HG02571 (cell line): ENCODE measurements at regions not wholly inside any gene's neighbourhood (a gene's known extent, or its start where the extent isn't known, plus 50 kb on each side); places are given as distances from the start of the nearest gene placed in this dataset.
"Not testable (repeated sequence)": the region's sequence is repeated elsewhere in the genome, so short reads cannot be mapped to it uniquely, and the experiment has no call there.

Experiments used
- ATAC-seq: cut with Tn5 transposase; IDR thresholded peaks from one replicate; pipeline ENCODE4 v1.9.1; 2021; ENCODE audit warnings: mild to moderate bottlenecking, moderate library complexity; ENCODE audit not compliant: unreplicated experiment

DNA sequence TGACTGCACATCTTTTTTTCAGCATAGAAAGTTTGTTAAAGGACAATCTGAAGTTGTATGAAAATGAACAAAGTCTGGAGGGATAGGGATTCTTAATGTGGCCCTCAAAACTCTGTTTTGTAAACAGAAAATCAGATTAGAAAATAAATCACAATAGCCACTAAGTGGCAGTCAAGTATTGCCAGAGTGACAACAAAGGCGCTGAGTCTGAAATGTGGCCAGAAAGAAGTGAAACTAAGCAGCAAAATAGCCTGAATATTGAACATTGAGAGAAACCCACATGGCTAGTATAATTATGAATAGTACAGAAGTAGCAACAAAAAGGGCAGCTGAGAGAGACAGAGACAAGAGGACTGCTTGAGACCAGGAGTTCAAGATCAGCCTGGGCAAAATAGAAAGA lies 81.1 kb upstream of the CT45A1 start:
- no peak for ATAC-seq

DNA sequence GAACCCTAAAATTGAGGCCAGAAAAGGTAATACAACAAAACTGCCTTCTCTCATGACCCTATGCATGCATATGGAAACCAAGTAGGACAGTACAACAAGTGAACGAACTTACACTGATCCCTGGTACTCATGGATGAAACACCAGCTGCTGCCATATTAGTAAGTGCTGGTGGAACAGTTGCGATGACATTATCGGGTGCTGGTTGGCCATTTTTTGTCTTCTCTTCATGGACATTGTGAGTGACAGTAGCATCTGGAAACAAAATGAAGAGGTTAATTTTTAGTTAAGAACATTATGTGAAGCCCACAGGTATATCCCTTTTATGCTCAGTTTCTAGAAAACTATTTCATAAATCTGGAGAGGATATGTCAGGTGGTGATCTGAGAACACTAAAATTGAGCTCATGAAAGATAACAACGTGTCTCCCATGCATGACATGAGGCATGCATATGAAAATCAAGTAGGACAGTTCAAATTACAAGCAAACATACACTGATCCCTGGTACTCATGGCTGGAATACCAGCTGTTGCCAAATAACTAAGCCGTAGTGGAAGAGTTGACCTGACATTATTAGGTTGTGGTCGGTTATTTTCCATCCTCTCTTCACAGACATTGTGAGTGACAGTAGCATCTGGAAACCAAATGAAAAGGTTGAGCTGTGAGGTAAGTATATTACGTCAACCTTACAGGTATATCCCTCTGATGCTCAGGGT lies 74.2 kb upstream of the CT45A1 start:
- ATAC-seq: no peak

DNA sequence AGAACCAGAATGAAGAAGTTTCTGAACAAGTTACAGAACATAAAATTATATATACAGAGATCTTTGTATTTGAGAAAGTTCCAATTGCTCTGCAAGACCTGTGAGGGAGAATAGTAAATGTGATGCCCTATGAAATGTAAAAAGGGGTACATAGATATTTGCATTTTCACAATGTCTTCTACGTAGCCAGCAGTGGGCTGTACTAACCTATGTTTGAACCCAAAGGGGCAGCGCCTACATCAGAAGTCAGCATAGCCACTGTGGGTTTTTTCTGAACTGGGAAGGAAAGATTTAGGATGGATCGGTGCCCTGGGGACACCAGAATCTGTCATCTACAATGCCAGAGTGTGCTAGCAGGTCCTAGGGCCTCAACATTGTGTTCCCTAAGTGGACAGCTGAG lies 69.5 kb upstream of the CT45A1 start:
- ATAC-seq: no peak

DNA sequence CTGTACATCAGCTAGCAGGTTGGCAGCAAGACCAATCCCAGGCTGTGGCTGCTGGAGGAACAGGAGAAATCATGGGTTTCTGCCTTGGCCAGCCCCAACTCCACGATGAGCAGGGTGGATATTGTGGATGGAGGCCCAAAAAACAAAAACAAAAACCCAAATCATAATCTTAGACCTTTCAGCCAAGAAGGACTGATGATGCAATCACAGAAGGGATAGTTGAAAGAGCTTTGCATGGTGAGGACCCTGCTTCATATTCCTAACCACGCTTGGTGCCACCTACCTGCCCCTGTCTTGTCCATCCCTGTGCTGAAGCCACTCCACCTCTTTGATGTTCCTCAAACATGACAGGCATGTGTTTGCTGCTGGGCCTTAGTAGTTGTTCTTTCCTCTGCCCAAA lies 68.8 kb upstream of the CT45A1 start:
- no peak for ATAC-seq

DNA sequence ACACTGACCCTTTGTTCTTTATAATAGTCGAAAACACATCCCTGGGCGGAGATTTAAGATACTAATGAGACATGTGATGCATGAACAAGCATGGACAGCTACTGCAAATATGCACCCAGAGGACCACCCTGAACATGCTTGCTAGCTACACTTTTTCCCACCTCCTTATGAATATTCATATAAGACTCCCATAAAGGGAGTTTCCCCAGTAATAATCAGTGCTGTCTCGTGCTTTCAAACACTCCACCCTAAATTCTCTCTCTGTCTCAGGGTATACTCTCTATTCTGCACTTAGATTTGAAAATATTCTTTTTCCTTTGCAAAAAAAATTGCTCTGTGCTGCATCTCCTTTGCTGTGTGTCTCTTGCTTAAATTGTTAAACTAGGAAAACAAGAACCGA lies 64.4 kb upstream of the CT45A1 start:
- no peak for ATAC-seq

DNA sequence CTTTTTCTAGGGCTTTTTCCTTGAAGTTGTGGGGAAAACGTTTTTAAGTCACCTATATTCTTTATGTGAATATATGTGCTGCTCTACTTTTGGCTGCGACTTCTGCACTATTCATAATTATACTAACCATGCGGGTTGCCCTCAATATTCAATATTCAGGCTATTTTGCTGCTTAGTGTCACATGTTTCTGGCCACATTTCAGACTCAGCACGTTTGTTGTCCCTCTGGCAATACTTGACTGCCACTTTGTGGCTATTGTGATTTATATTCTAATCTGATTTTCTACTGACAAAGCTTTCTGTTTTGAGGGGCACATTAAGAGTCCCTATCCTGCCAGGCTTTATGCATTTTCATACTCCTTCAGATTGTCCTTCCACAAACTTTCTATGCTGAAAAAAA lies 63.9 kb upstream of the CT45A1 start:
- no peak for ATAC-seq

DNA sequence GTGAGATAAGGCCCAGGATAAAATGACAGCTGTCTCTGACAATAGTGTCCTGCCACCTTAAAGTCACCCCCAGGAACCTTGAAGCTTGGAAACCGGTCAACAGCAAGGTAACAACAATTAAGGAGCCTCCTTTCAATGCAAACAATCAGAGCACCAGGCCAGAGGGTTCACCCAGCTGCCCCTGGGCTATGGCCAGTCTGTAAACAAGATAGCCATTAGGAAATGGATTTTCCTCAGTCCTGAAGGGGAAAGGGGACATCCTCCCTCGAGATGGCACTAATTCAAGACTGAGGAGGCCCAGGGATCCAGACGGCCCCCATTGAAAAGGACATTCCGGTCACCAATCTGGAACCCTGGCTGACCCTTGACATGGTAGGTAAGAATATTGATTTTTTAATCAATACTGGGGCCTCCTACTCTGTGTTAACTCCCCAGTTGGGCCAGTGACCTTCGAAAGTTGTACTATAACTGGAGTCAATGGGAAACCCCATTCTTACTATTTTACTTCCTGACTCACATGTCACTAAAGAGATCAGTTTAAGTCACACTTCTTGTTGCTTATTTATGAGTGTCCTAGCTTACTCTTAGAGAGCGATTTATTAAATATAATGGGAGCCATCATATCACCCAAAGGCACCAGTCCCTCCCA lies 61.7 kb upstream of the CT45A1 start:
- no peak for ATAC-seq

DNA sequence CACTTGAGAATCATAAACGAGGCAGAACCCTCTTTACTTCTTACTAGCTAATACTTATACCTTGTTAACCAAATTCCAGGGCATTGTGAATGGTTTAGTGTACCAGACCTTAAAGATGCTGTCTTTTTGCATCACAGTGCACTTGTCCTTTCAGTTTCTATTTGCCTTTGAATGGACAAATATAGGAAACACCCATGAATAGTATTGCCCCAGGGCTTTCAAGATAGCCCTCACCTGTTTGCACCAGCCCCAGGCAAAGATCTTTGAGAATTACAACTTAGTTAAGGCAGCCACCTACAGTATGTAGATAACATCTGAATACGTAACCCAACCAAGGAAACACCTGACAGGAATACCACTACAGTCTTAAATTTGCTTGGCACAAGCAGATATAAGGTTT lies 60.8 kb upstream of the CT45A1 start:
- ATAC-seq: peak; percentile 55

DNA sequence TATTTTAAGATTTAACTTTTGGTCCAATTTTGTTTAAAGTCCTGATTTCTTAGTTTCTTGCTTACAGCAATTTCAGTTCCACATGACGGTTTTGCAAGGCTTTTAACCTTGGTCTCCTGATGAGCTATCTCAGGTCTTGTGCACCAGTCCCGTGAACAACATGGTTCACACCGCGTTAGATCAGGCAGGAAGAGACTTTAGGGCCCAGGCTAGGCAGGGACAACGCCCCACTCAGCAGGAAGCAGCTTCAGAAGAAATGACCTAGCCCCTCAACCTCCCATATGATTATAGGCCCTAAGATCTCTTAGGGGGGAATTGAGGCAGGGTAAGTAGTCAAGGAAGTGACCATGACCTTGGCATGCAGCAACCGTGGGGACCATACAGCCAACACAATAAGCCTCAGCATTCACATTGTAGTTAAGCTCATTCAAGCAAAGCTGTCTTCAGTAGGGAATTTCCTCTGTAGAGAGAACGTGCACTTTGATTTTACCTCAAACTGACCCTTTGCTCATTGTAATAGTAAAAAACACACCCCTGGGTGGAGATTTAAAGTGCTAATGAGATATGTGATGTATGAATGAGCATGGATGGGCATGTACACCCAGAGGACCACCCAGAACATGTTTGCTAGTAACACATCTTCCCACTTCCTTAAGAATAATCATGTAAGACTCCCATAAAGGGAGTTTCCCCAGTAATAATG lies 55.3 kb upstream of the CT45A1 start:
- not testable (repeated sequence) for ATAC-seq
